Upper lobe of left lung (tissue), 4 donors: ENCODE measurements at regions not wholly inside any gene's neighbourhood (a gene's known extent, or its start where the extent isn't known, plus 50 kb on each side); places are given as distances from the start of the nearest gene placed in this dataset.

Source experiments
- CTCF ChIP-seq, 6 experiments: fragments of 450-650 bp in 4 of 6; fragments of 200-600 bp in 2 of 6; sonication (generic) in 2 of 6; IDR thresholded peaks; one replicate each; pipeline ENCODE4 v1.5.1; 2016 to 2019; ENCODE audit warnings: antibody characterized with exemption in 6 of 6
- EP300 ChIP-seq, 4 donors: sonication (generic); formaldehyde crosslinking; IDR thresholded peaks; one replicate each; pipeline ENCODE4 v1.5.1; 2017; ENCODE audit warnings: antibody characterized with exemption in 4 of 4, control low read depth in 2 of 4
- POLR2A ChIP-seq, 4 donors: fragments of 450-650 bp; IDR thresholded peaks; one replicate each; pipeline ENCODE4 v1.5.1; 2016 to 2017; ENCODE audit warnings: antibody characterized with exemption in 4 of 4, mild to moderate bottlenecking in 2 of 4
- POLR2AphosphoS5 ChIP-seq, 2 donors: sonication (generic); formaldehyde crosslinking; IDR thresholded peaks; one replicate each; pipeline ENCODE4 v1.5.1; 2017; ENCODE audit warnings: antibody characterized with exemption in 2 of 2

- TF ChIP-seq POLR2A (IDR thresholded peaks at IDR 0.05) (no peak), CTCF (IDR thresholded peaks at IDR 0.05) (no peak), EP300 (IDR thresholded peaks at IDR 0.05) (no peak), POLR2AphosphoS5 (IDR thresholded peaks at IDR 0.05) (no peak)
Observed at GRCh38 chr2:236941551-236941950, 144.1 kb upstream of the COPS8 start.
